DOHH2 (cell line): ENCODE measurements at regions not wholly inside any gene's neighbourhood (a gene's known extent, or its start where the extent isn't known, plus 50 kb on each side); places are given as distances from the start of the nearest gene placed in this dataset.

Source experiments
- EZH2phosphoT487 ChIP-seq: fragments of 200-600 bp; sonication (generic); IDR thresholded peaks from 2 replicates; pipeline ENCODE4 v1.6.1; 2017; ENCODE audit warnings: borderline replicate concordance, mild to moderate bottlenecking, antibody characterized with exemption, low read length, moderate library complexity, mixed read lengths
- TF ChIP-seq, protein P1 (sequence below): fragments of 200-600 bp; sonication (generic); IDR thresholded peaks from one replicate; pipeline ENCODE4 v1.5.1; 2014; ENCODE audit warnings: antibody characterized with exemption, mild to moderate bottlenecking, low read depth, low read length; ENCODE audit not compliant: poor library complexity, severe bottlenecking

DNA sequence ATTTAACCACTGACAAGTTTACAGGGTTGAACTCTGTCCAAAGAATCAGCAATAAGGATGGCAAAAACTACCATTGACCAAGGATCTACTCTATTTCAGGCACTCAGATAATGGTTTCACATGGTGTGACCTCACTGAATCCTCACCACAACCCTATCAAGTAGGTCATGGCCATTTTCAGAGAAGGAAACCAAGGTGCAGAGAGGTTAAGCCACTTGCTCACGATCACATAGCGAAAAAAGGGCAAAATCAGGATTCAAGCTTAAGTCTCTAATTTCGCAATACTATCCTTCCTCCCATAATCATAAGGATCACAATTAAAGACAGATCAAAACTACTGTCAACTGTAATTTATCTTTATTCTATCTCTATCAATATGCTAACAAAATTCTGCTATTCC lies 191.0 kb upstream of the AFF2 start:
- no peak for TF ChIP-seq EZH2phosphoT487
- TF ChIP-seq, protein P1, sequence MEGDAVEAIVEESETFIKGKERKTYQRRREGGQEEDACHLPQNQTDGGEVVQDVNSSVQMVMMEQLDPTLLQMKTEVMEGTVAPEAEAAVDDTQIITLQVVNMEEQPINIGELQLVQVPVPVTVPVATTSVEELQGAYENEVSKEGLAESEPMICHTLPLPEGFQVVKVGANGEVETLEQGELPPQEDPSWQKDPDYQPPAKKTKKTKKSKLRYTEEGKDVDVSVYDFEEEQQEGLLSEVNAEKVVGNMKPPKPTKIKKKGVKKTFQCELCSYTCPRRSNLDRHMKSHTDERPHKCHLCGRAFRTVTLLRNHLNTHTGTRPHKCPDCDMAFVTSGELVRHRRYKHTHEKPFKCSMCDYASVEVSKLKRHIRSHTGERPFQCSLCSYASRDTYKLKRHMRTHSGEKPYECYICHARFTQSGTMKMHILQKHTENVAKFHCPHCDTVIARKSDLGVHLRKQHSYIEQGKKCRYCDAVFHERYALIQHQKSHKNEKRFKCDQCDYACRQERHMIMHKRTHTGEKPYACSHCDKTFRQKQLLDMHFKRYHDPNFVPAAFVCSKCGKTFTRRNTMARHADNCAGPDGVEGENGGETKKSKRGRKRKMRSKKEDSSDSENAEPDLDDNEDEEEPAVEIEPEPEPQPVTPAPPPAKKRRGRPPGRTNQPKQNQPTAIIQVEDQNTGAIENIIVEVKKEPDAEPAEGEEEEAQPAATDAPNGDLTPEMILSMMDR, result no peak
